ENCODE measurements at regions not wholly inside any gene's neighbourhood (a gene's known extent, or its start where the extent isn't known, plus 50 kb on each side); places are given as distances from the start of the nearest gene placed in this dataset.

DNA sequence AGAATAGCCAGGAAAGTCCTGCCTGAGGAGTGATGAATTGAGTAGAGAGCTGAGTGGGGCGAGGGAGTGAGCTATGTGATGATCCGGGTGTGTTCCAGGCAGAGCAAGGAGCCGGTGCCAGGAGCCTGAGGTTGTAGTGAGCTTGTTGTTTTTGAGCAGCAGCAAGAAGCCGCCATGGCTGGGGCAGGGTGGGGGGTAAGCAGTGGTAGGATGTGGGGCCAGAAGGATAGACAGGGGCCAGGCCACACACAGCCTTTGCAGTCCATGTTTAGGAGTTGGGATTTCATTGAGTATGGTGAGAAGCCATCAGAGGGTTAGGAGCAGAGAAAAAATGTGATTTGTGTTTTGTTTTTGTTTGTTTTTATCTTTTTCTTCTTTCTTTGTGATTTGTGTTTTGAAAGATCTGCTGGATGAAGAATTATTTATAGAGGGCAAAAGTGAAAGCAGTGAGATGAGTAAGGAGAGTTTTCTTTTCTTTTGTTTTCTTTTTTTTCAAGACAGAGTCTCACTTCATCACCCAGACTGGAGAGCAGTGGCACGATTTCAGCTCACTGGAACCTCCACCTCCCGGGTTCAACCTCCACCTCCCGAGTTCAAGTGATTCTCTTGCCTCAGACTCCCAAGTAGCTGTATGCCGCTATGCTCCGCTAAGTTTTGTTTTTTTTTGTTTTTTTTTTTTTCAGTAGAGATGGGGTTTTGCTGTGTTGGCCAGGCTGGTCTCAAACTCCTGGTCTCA, 92.3 kb upstream of the BCAT1 start (continued):
- no peak for TF ChIP-seq PAX5 (IDR thresholded peaks at IDR 0.05; ENCODE audit: borderline replicate concordance, low read depth, low read length)
- peak; percentile 71; the same call in 1 of the 2 replicates for TF ChIP-seq MLLT1 (IDR thresholded peaks at IDR 0.05)
- TF ChIP-seq ZBED1 (IDR thresholded peaks at IDR 0.05; ENCODE audit: borderline replicate concordance), result 0 out of 2 replicates have a peak, but pooled peaks have one; percentile 29
- peak; percentile 70; the same call in 1 of the 2 replicates for TF ChIP-seq ZBTB33 (IDR thresholded peaks at IDR 0.05)
- TF ChIP-seq KLF5 (IDR thresholded peaks at IDR 0.05; ENCODE audit: partially characterized antibody), result no peak
- no peak for TF ChIP-seq CREM (IDR thresholded peaks at IDR 0.05; ENCODE audit: low read depth)
- TF ChIP-seq MTA2 (IDR thresholded peaks at IDR 0.05; ENCODE audit: low read depth), result peak; percentile 13; the same call in 1 of the 2 replicates

DNA sequence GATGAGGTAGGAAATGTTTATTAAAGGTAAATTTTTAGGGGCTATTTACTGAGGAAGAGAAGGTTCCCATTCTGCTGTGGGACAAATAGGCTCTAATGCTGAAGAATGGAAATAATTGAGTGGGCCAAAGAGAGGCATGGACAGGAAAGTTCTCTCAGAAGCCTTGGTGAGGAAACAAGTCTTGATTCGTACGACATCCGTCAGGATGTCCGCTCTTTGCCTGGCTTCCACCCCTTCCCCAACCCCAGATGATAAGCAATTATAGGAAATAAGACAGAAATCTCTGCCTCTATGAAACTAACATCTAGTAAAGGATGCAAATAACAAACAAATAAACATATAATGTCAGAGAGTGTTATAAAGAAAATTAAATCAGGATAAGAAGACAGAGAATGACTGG, 91.7 kb upstream of the BCAT1 start:
- no peaks in the 10 kb centered on the region for H3K36me3 ChIP-seq (ENCODE audit: control insufficient read depth in 2 of 2, insufficient read depth in 2 of 2, low read length in 1 of 2)
- no peaks in the 10 kb centered on the region for H3K27me3 ChIP-seq (replicated peaks in 1 of 2; ENCODE audit: control insufficient read depth in 2 of 2, insufficient read depth in 2 of 2, low read length in 1 of 2)
- no peak overlapping the region for H3K4me3 ChIP-seq
- no peaks in the 10 kb centered on the region for H3K79me2 ChIP-seq (ENCODE audit: control insufficient read depth, insufficient read depth, low read length)
- ATAC-seq (no peak), FAIRE-seq (no peak), DNase-seq (ENCODE audit: low read depth, low spot score) (no peak)
- WGBS (ENCODE audit: insufficient coverage, insufficient replicate concordance, low lambda C conversion rate, missing lambda C conversion rate), result 100% methylated on average over 4 of the region's 4 CpGs
- H3K27ac ChIP-seq (ENCODE audit: control insufficient read depth, insufficient read depth), result no peak overlapping the region
- H3K9ac ChIP-seq (ENCODE audit: control insufficient read depth, insufficient read depth, low read length), result no peak overlapping the region
- TF ChIP-seq NR2C2 (IDR thresholded peaks at IDR 0.05; ENCODE audit: borderline replicate concordance, control insufficient read depth, insufficient read length, low read depth), result no peak
- TF ChIP-seq CEBPB (IDR thresholded peaks at IDR 0.05; ENCODE audit: borderline replicate concordance in 1 of 2, low read depth in 2 of 2, low read length in 2 of 2), result no peak
- no peak for TF ChIP-seq PML (IDR thresholded peaks at IDR 0.05; ENCODE audit: low read length)
- no peak for TF ChIP-seq MEF2B (IDR thresholded peaks at IDR 0.05; ENCODE audit: partially characterized antibody, poor library complexity, severe bottlenecking)
- ChIA-PET SMC1A (ENCODE audit: uncharacterized antibody, unreplicated experiment) (interaction anchor here (1.4 to 6.0 kb wide), 6 partner anchors 11 to 48 kb away, joined by 3 to 41 read pairs (median 8); a partner anchor contains a TSS), CTCF (interaction anchor here (1.2 to 3.0 kb wide), 4 partner anchors 11 to 68 kb away, joined by 3 to 11 read pairs (median 5); no protein-coding TSS in a partner anchor), RAD21 (ENCODE audit: unreplicated experiment) (interaction anchor here (0.6 to 5.2 kb wide), 4 partner anchors 11 to 44 kb away, joined by 3 to 21 read pairs (median 11); a partner anchor contains a TSS), POLR2A (interaction anchor here (0.9 to 1.9 kb wide), 2 partner anchors 11 to 16 kb away, joined by 3 to 11 read pairs; no protein-coding TSS in a partner anchor)
- in situ Hi-C loops (cut with MboI) (no loop called here), intact Hi-C loops (cut with micrococcal nuclease; ENCODE audit: unreplicated experiment) (no loop called here)
- no peak overlapping the region for H3K4me2 ChIP-seq (ENCODE audit: control insufficient read depth, insufficient read depth)
- BruUV-seq (replicated peaks), result no TSS peak
- H3K9me3 ChIP-seq (replicated peaks; ENCODE audit: control insufficient read depth, insufficient read depth, low read length), result peaks cover 2% of the 10 kb centered on the region; the same call in 1 of the 3 replicates
- H3K4me1 ChIP-seq (ENCODE audit: control insufficient read depth, insufficient read depth, low read length), result peaks cover 12% of the 10 kb centered on the region
- H2AFZ ChIP-seq (ENCODE audit: control insufficient read depth, low read depth, low read length), result no peak overlapping the region; the same call in 1 of the 2 replicates
- H4K20me1 ChIP-seq (ENCODE audit: control insufficient read depth, insufficient read depth), result no peaks in the 10 kb centered on the region
